SK-N-SH (cell line): ENCODE measurements at regions not wholly inside any gene's neighbourhood (a gene's known extent, or its start where the extent isn't known, plus 50 kb on each side); places are given as distances from the start of the nearest gene placed in this dataset.

Source experiments
- CTCF ChIA-PET: fragments of 300-600, 350-600 bp; formaldehyde crosslinking; extraction: SDS; loops from one replicate; lab custom pipeline; 2021; lab: Yijun Ruan, JAX
- POLR2A ChIA-PET: fragments of 350-600 bp; sonication (Branson Sonifier 250); formaldehyde crosslinking; extraction: SDS; loops from one replicate; lab custom pipeline; 2020; ENCODE audit warnings: antibody characterized with exemption, inconsistent platforms; lab: Yijun Ruan, JAX
- DNase-seq: peaks from one replicate; pipeline ENCODE4 v3.0.0; 2012
- H2AFZ ChIP-seq: fragments of 200-600 bp; sonication (generic); 2 replicates; pipeline ENCODE4 v1.8.1; 2016; ENCODE audit warnings: antibody characterized with exemption, mild to moderate bottlenecking, low read depth
- H3F3A ChIP-seq: fragments of 200-600 bp; sonication (generic); replicated peaks from 2 replicates; pipeline ENCODE3; 2016; ENCODE audit warnings: antibody characterized with exemption, mild to moderate bottlenecking; ENCODE audit not compliant: insufficient read depth
- H3K27ac ChIP-seq, 2 experiments: fragments of 200-500 bp in 1 of 2; fragments of 200-600 bp in 1 of 2; sonication (Bioruptor generic) in 1 of 2; sonication (generic), shearing (Covaris generic) in 1 of 2; 2 replicates each; pipeline versions ENCODE4 v1.5.1 to v1.6.1; 2014 to 2016; ENCODE audit warnings: low read depth in 2 of 2, inconsistent platforms in 1 of 2, low read length in 1 of 2, mild to moderate bottlenecking in 1 of 2, mixed read lengths in 1 of 2
- H3K27me3 ChIP-seq: fragments of 200-600 bp; sonication (generic), shearing (Covaris generic); 2 replicates; pipeline ENCODE4 v1.6.1; 2016; ENCODE audit warnings: mixed run types; ENCODE audit not compliant: insufficient read depth
- H3K36me3 ChIP-seq, 2 experiments: fragments of 200-500 bp in 1 of 2; fragments of 200-600 bp in 1 of 2; sonication (Bioruptor generic) in 1 of 2; sonication (generic) in 1 of 2; replicated peaks in 1 of 2; 2 replicates each; pipeline versions ENCODE3 to v1.5.1; 2014 to 2016; ENCODE audit warnings: low read length in 1 of 2, mild to moderate bottlenecking in 1 of 2; ENCODE audit not compliant: insufficient read depth in 2 of 2, control insufficient read depth in 1 of 2
- H3K4me1 ChIP-seq, 2 experiments: fragments of 200-500 bp in 1 of 2; fragments of 200-600 bp in 1 of 2; sonication (Bioruptor generic) in 1 of 2; sonication (generic), shearing (Covaris generic) in 1 of 2; 2 replicates each; pipeline versions ENCODE4 v1.5.1 to v1.6.1; 2014 to 2016; ENCODE audit warnings: low read depth in 1 of 2, low read length in 1 of 2, mixed run types in 1 of 2; ENCODE audit not compliant: insufficient read depth in 2 of 2, control insufficient read depth in 1 of 2
- H3K4me2 ChIP-seq: fragments of 200-600 bp; sonication (generic), shearing (Covaris generic); 2 replicates; pipeline ENCODE4 v1.6.1; 2017; ENCODE audit warnings: mixed run types
- H3K4me3 ChIP-seq, 2 experiments: fragments of 200-500 bp in 1 of 2; fragments of 200-600 bp in 1 of 2; sonication (Bioruptor generic) in 1 of 2; sonication (generic), shearing (Covaris generic) in 1 of 2; 2 replicates each; pipeline versions ENCODE4 v1.5.1 to v1.8.1; 2014 to 2016; ENCODE audit warnings: low read depth in 2 of 2, inconsistent platforms in 1 of 2, low read length in 1 of 2, mild to moderate bottlenecking in 1 of 2, mixed read lengths in 1 of 2, moderate library complexity in 1 of 2
- H3K79me2 ChIP-seq: fragments of 200-600 bp; sonication (generic); 2 replicates; pipeline ENCODE4 v1.8.1; 2017; ENCODE audit warnings: mild to moderate bottlenecking; ENCODE audit not compliant: insufficient read depth
- H3K9ac ChIP-seq: fragments of 200-600 bp; sonication (generic); 2 replicates; pipeline ENCODE4 v1.6.1; 2017; ENCODE audit warnings: mixed run types
- H3K9me2 ChIP-seq: fragments of 200-600 bp; sonication (generic); 2 replicates; pipeline ENCODE4 v1.6.1; 2017; ENCODE audit warnings: mixed run types
- H3K9me3 ChIP-seq: fragments of 200-600 bp; sonication (generic); 2 replicates; pipeline ENCODE4 v1.6.1; 2017; ENCODE audit warnings: mixed run types, mild to moderate bottlenecking, moderate library complexity
- H4K20me1 ChIP-seq: fragments of 200-600 bp; sonication (generic); 2 replicates; pipeline ENCODE4 v1.6.1; 2017; ENCODE audit warnings: mild to moderate bottlenecking, mixed run types; ENCODE audit not compliant: insufficient read depth
- FOSL2 ChIP-seq: IDR thresholded peaks from 2 replicates; pipeline ENCODE4 v1.4.0; 2012; ENCODE audit warnings: low read depth, mild to moderate bottlenecking, moderate library complexity, borderline replicate concordance
- FOXJ3 ChIP-seq: sonication (generic); formaldehyde crosslinking; IDR thresholded peaks from 2 replicates; pipeline ENCODE4 v1.5.1; 2020; ENCODE audit warnings: mild to moderate bottlenecking, missing genetic modification reagents
- IRF3 ChIP-seq: fragments of 150-350 bp; IDR thresholded peaks from 2 replicates; pipeline ENCODE4 v1.6.1; 2016; ENCODE audit warnings: mild to moderate bottlenecking, low read depth, low read length
- MEF2A ChIP-seq: IDR thresholded peaks from 2 replicates; pipeline ENCODE4 v1.4.0; 2012; ENCODE audit warnings: low read depth, borderline replicate concordance
- NRF1 ChIP-seq: IDR thresholded peaks from 2 replicates; pipeline ENCODE4 v1.6.1; 2012; ENCODE audit warnings: low read depth, mild to moderate bottlenecking, low read length
- RFX5 ChIP-seq: IDR thresholded peaks from 2 replicates; pipeline ENCODE4 v1.6.1; 2012; ENCODE audit warnings: mild to moderate bottlenecking, improper control_type of control experiment, low read length
- SIN3A ChIP-seq: IDR thresholded peaks from 2 replicates; pipeline ENCODE4 v1.6.1; 2012; ENCODE audit warnings: low read depth, mild to moderate bottlenecking, low read length, moderate library complexity, borderline replicate concordance
- YY1 ChIP-seq: IDR thresholded peaks from 2 replicates; pipeline ENCODE4 v1.4.0; 2012; ENCODE audit warnings: low read depth, mild to moderate bottlenecking
- WGBS: methylation state at CpG from one replicate; pipeline ENCODE4 v1.1.6; 2017; ENCODE audit warnings: low lambda C conversion rate; 5-methylcytosine and 5-hydroxymethylcytosine counted together
- TF ChIP-seq, protein P1 (sequence below): IDR thresholded peaks from 2 replicates; pipeline ENCODE4 v1.6.1; 2012; ENCODE audit warnings: mild to moderate bottlenecking, low read depth, low read length, moderate library complexity
- TF ChIP-seq, protein P2 (sequence below): fragments of 150-350 bp; IDR thresholded peaks from 2 replicates; pipeline ENCODE4 v1.6.1; 2017; ENCODE audit warnings: antibody characterized with exemption, low read length, low read depth, borderline replicate concordance
- TF ChIP-seq, protein P3 (sequence below): IDR thresholded peaks from 2 replicates; pipeline ENCODE4 v1.4.0; 2012; ENCODE audit warnings: low read depth
- TF ChIP-seq, protein P4 (sequence below): IDR thresholded peaks from 2 replicates; pipeline ENCODE4 v1.4.0; 2012; ENCODE audit warnings: low read depth, borderline replicate concordance
- TF ChIP-seq, protein P5 (sequence below): fragments of 200-600 bp; sonication (generic); IDR thresholded peaks from 2 replicates; pipeline ENCODE4 v1.6.1; 2017; ENCODE audit warnings: antibody characterized with exemption, mild to moderate bottlenecking, moderate library complexity

DNA sequence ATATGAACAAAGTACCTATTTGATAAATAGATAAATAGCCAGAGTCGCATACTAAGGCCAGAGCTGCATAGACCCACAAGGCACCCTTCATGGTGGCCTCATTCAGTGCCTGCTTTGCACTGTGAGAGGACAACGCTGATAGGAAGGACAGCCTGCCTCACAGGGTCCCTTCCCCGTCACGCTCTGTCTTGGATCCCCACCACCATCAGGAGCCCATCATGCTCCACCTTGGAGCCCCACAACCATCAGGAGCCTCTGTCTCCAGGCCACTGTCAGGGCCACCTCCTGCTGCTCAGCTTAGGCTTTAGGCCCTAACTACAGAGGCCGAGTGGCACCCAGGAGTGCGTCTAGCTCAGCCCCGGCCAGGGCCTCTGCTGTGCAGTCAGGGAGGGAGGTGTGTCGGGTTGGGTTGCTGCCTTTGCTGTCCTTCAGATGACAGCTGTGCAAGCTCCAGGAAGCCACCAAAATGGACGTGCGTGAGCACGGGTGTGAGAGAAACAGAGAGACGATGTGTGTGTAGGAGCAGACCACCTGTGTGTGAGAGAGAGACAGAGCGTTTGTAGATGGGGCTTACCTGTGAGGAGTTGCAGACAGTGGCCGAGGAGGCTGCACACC lies 516.9 kb downstream of the GLRX3 start (continued):
- TF ChIP-seq, protein P1, sequence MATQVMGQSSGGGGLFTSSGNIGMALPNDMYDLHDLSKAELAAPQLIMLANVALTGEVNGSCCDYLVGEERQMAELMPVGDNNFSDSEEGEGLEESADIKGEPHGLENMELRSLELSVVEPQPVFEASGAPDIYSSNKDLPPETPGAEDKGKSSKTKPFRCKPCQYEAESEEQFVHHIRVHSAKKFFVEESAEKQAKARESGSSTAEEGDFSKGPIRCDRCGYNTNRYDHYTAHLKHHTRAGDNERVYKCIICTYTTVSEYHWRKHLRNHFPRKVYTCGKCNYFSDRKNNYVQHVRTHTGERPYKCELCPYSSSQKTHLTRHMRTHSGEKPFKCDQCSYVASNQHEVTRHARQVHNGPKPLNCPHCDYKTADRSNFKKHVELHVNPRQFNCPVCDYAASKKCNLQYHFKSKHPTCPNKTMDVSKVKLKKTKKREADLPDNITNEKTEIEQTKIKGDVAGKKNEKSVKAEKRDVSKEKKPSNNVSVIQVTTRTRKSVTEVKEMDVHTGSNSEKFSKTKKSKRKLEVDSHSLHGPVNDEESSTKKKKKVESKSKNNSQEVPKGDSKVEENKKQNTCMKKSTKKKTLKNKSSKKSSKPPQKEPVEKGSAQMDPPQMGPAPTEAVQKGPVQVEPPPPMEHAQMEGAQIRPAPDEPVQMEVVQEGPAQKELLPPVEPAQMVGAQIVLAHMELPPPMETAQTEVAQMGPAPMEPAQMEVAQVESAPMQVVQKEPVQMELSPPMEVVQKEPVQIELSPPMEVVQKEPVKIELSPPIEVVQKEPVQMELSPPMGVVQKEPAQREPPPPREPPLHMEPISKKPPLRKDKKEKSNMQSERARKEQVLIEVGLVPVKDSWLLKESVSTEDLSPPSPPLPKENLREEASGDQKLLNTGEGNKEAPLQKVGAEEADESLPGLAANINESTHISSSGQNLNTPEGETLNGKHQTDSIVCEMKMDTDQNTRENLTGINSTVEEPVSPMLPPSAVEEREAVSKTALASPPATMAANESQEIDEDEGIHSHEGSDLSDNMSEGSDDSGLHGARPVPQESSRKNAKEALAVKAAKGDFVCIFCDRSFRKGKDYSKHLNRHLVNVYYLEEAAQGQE = no peak
- TF ChIP-seq FOSL2 (no peak), YY1 (no peak), NRF1 (no peak), IRF3 (no peak), RFX5 (no peak)
- TF ChIP-seq, protein P2, sequence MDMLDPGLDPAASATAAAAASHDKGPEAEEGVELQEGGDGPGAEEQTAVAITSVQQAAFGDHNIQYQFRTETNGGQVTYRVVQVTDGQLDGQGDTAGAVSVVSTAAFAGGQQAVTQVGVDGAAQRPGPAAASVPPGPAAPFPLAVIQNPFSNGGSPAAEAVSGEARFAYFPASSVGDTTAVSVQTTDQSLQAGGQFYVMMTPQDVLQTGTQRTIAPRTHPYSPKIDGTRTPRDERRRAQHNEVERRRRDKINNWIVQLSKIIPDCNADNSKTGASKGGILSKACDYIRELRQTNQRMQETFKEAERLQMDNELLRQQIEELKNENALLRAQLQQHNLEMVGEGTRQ = no peak
- TF ChIP-seq, protein P3, sequence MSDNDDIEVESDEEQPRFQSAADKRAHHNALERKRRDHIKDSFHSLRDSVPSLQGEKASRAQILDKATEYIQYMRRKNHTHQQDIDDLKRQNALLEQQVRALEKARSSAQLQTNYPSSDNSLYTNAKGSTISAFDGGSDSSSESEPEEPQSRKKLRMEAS = no peak
- TF ChIP-seq, protein P4, sequence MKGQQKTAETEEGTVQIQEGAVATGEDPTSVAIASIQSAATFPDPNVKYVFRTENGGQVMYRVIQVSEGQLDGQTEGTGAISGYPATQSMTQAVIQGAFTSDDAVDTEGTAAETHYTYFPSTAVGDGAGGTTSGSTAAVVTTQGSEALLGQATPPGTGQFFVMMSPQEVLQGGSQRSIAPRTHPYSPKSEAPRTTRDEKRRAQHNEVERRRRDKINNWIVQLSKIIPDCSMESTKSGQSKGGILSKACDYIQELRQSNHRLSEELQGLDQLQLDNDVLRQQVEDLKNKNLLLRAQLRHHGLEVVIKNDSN = no peak
- TF ChIP-seq, all 33 proteins: peak for 0

- no peaks in the 10 kb centered on the region for H3K27me3 ChIP-seq
- 63% methylated on average over 19 of the region's 20 CpGs for WGBS
- no peak overlapping the region for H2AFZ ChIP-seq
- ChIA-PET POLR2A (no interaction called here), CTCF (no interaction called here)
- DNase-seq = no peak
- H3K4me1 ChIP-seq = no peaks in the 10 kb centered on the region
- no peaks in the 10 kb centered on the region for H3F3A ChIP-seq
- H3K9me2 ChIP-seq = no peaks in the 10 kb centered on the region
- H3K79me2 ChIP-seq = no peaks in the 10 kb centered on the region
- no peaks in the 10 kb centered on the region for H3K36me3 ChIP-seq
- no peak overlapping the region for H3K4me3 ChIP-seq
- H3K27ac ChIP-seq = no peak overlapping the region
- H4K20me1 ChIP-seq = no peaks in the 10 kb centered on the region
- no peak overlapping the region for H3K9ac ChIP-seq
- H3K4me2 ChIP-seq = no peak overlapping the region
- no peaks in the 10 kb centered on the region for H3K9me3 ChIP-seq
- TF ChIP-seq YY1 = no peak
- TF ChIP-seq IRF3 = no peak
- TF ChIP-seq SIN3A = no peak
- TF ChIP-seq NRF1 = no peak
- TF ChIP-seq MEF2A = no peak
- TF ChIP-seq, protein P5, sequence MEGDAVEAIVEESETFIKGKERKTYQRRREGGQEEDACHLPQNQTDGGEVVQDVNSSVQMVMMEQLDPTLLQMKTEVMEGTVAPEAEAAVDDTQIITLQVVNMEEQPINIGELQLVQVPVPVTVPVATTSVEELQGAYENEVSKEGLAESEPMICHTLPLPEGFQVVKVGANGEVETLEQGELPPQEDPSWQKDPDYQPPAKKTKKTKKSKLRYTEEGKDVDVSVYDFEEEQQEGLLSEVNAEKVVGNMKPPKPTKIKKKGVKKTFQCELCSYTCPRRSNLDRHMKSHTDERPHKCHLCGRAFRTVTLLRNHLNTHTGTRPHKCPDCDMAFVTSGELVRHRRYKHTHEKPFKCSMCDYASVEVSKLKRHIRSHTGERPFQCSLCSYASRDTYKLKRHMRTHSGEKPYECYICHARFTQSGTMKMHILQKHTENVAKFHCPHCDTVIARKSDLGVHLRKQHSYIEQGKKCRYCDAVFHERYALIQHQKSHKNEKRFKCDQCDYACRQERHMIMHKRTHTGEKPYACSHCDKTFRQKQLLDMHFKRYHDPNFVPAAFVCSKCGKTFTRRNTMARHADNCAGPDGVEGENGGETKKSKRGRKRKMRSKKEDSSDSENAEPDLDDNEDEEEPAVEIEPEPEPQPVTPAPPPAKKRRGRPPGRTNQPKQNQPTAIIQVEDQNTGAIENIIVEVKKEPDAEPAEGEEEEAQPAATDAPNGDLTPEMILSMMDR = no peak
- TF ChIP-seq RFX5 = no peak
- TF ChIP-seq, protein P1 = no peak
- TF ChIP-seq FOXJ3 (CRISPR knock-in tag) = no peak
These were observed 518.5 kb downstream of the GLRX3 start for GRCh38 chr10:130654726-130655125.
